ENCODE measurements at regions not wholly inside any gene's neighbourhood (a gene's known extent, or its start where the extent isn't known, plus 50 kb on each side); places are given as distances from the start of the nearest gene placed in this dataset.
"Not testable (repeated sequence)": the region's sequence is repeated elsewhere in the genome, so short reads cannot be mapped to it uniquely, and the experiment has no call there.

- H3K27ac ChIP-seq, result no peak overlapping the region
- H3K4me3 ChIP-seq, result no peak overlapping the region
- TF ChIP-seq CTCF (IDR thresholded peaks at IDR 0.05), result no peak
- DNase-seq (ENCODE audit: low spot score), result no peak
Observed at GRCh38 chr5:53287573-53287972, 178.0 kb upstream of the MOCS2 start.

GRCh38 chr5:53288511-53288910 lies 179.0 kb upstream of the MOCS2 start:
- Histone ChIP-seq H3K27ac (no peak overlapping the region), H3K4me3 (no peak overlapping the region)
- no peak for TF ChIP-seq CTCF (IDR thresholded peaks at IDR 0.05)
- DNase-seq (ENCODE audit: low spot score), result no peak

GRCh38 chr5:53291047-53291446 lies 181.5 kb upstream of the MOCS2 start:
- no peak overlapping the region for H3K4me3 ChIP-seq
- no peak overlapping the region for H3K27ac ChIP-seq
- DNase-seq (ENCODE audit: low spot score), result no peak
- no peak for TF ChIP-seq CTCF (IDR thresholded peaks at IDR 0.05)

GRCh38 chr5:53291528-53291927 lies 182.0 kb upstream of the MOCS2 start:
- no peak overlapping the region for H3K4me3 ChIP-seq
- DNase-seq (ENCODE audit: low spot score), result no peak
- TF ChIP-seq CTCF (IDR thresholded peaks at IDR 0.05), result no peak
- H3K27ac ChIP-seq, result no peak overlapping the region

- TF ChIP-seq CTCF (IDR thresholded peaks at IDR 0.05), result no peak
- H3K4me3 ChIP-seq, result no peak overlapping the region
- no peak overlapping the region for H3K27ac ChIP-seq
- DNase-seq (ENCODE audit: low spot score), result no peak
Observed at GRCh38 chr5:53298841-53299240, 181.6 kb upstream of the FST start.

- H3K27ac ChIP-seq, result peak overlapping the region; percentile 3 to 28
- TF ChIP-seq CTCF (IDR thresholded peaks at IDR 0.05), result no peak
Observed at GRCh38 chr5:53302529-53302928, 177.9 kb upstream of the FST start.

GRCh38 chr5:53303105-53303504 lies 177.3 kb upstream of the FST start:
- DNase-seq (ENCODE audit: low spot score), result no peak
- Histone ChIP-seq H3K4me3 (no peak overlapping the region), H3K27ac (peak overlapping the region; percentile 3 to 28)
- TF ChIP-seq CTCF (IDR thresholded peaks at IDR 0.05), result no peak

More at GRCh38 chr5:53302529-53302928, 177.9 kb upstream of the FST start:
- DNase-seq (ENCODE audit: low spot score), result no peak
- H3K4me3 ChIP-seq, result no peak overlapping the region

- H3K4me3 ChIP-seq; DNase-seq (ENCODE audit: low spot score); H3K27ac ChIP-seq: not testable (repeated sequence)
Observed at GRCh38 chr5:53305316-53305715, 175.1 kb upstream of the FST start.
